ENCODE measurements at regions not wholly inside any gene's neighbourhood (a gene's known extent, or its start where the extent isn't known, plus 50 kb on each side); places are given as distances from the start of the nearest gene placed in this dataset.

DNA sequence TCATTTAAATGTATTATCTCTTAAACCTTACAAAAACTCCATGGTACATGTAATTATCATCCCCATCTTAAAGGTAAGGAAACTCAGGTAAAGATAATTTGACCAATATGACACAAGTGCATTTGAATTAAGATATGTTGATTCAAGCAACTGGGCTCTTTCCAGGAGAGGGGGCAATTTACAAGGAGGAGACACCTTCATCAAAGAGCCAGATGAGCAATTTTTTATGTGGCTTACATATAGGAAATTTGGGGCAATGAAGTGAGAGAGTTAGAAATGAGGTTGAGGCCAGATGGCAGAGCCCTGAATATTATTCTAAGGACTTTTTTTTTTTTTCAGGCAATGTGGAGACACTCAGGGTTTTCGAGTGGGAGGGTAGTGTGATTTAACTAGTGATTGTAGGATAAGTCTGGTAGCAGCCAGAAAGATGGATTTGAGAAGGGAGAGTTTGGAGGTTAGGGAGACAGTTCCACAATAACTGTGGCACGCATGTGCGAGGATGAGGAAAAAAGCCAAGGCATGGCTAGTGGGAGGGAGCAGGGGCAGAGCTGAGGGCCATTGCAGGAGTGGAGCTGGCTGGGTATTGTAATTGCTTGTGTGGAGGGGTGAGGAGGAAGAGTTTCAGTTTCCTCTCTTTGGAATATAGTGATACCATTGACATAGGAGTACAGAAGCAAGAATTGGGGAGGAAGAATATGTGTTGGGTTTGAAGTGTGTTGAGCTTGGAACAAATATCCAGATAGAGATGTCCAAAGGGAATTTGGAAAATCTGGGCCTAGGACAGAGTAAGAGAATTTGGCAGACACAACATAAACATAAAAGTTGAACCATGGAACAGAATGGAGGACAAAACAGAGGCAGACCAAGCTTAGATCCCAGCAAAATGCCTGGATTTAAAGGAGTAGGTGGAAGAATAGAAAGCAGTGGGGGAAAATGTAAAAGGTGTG lies 72.0 kb downstream of the ACTBL2 start:
- TF ChIP-seq ETV6 (CRISPR knock-in tag; IDR thresholded peaks at IDR 0.05) (no peak), ZNF423 (CRISPR knock-in tag; IDR thresholded peaks at IDR 0.05) (no peak), MYBL2 (CRISPR knock-in tag; IDR thresholded peaks at IDR 0.05) (no peak), TCF7 (CRISPR knock-in tag; IDR thresholded peaks at IDR 0.05; ENCODE audit: low read depth) (no peak), ZNF416 (CRISPR knock-in tag; IDR thresholded peaks at IDR 0.05) (no peak)
- TF ChIP-seq, protein P1, sequence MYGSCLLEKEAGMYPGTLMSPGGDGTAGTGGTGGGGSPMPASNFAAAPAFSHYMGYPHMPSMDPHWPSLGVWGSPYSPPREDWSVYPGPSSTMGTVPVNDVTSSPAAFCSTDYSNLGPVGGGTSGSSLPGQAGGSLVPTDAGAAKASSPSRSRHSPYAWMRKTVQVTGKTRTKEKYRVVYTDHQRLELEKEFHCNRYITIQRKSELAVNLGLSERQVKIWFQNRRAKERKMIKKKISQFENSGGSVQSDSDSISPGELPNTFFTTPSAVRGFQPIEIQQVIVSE (CRISPR knock-in tag; IDR thresholded peaks at IDR 0.05; ENCODE audit: borderline replicate concordance): no peak
- TF ChIP-seq, protein P2, sequence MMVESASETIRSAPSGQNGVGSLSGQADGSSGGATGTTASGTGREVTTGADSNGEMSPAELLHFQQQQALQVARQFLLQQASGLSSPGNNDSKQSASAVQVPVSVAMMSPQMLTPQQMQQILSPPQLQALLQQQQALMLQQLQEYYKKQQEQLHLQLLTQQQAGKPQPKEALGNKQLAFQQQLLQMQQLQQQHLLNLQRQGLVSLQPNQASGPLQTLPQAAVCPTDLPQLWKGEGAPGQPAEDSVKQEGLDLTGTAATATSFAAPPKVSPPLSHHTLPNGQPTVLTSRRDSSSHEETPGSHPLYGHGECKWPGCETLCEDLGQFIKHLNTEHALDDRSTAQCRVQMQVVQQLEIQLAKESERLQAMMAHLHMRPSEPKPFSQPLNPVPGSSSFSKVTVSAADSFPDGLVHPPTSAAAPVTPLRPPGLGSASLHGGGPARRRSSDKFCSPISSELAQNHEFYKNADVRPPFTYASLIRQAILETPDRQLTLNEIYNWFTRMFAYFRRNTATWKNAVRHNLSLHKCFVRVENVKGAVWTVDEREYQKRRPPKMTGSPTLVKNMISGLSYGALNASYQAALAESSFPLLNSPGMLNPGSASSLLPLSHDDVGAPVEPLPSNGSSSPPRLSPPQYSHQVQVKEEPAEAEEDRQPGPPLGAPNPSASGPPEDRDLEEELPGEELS (CRISPR knock-in tag; IDR thresholded peaks at IDR 0.05): no peak
- H3K27me3 Mint-ChIP-seq (ENCODE audit: low read depth): no peaks in the 10 kb centered on the region
- no peak overlapping the region for H3K4me3 Mint-ChIP-seq
- ChIA-PET POLR2A (interaction anchor here (0.8 kb wide), 1 partner anchor 12 kb away, joined by 3 read pairs; no protein-coding TSS in a partner anchor), CTCF (interaction anchor here (1.5 kb wide), 1 partner anchor 115 kb away, joined by 3 read pairs; no protein-coding TSS in a partner anchor)
- H3K27ac Mint-ChIP-seq: no peak overlapping the region
- H3K4me1 Mint-ChIP-seq: no peaks in the 10 kb centered on the region
- H3K36me3 Mint-ChIP-seq: no peaks in the 10 kb centered on the region
- ATAC-seq (no peak), DNase-seq (ENCODE audit: low spot score) (no peak)
- H3K9me3 Mint-ChIP-seq: no peaks in the 10 kb centered on the region

DNA sequence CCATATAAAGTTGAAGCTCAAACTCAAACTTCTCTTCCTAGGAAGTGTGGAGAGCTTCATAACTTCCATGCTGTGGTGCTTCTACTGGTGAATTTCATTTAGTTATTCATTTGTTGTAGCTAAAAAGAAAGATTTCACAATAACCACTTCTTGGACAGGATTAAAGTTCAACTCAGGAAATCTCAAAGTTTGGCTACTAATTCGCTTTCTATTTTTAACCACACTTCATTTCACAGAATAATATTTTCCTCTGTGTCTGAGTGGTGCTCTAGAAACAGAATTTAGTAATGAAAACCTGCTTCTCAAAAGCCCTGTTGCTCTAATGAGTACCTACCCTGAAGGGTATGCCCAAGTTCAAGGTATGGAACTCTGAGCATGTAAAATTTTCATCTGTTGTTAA lies 73.9 kb downstream of the ACTBL2 start:
- Mint-ChIP-seq H3K9me3 (no peaks in the 10 kb centered on the region), H3K4me3 (no peak overlapping the region), H3K27ac (no peak overlapping the region), H3K27me3 (ENCODE audit: low read depth) (no peaks in the 10 kb centered on the region), H3K36me3 (no peaks in the 10 kb centered on the region), H3K4me1 (no peaks in the 10 kb centered on the region)
- DNase-seq (ENCODE audit: low spot score) (no peak), ATAC-seq (no peak)
- no peak for TF ChIP-seq SMAD3 (CRISPR knock-in tag; IDR thresholded peaks at IDR 0.05; ENCODE audit: borderline replicate concordance)
- TF ChIP-seq, protein P3, sequence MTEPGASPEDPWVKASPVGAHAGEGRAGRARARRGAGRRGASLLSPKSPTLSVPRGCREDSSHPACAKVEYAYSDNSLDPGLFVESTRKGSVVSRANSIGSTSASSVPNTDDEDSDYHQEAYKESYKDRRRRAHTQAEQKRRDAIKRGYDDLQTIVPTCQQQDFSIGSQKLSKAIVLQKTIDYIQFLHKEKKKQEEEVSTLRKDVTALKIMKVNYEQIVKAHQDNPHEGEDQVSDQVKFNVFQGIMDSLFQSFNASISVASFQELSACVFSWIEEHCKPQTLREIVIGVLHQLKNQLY (CRISPR knock-in tag; IDR thresholded peaks at IDR 0.05): no peak
- TF ChIP-seq, protein P4, sequence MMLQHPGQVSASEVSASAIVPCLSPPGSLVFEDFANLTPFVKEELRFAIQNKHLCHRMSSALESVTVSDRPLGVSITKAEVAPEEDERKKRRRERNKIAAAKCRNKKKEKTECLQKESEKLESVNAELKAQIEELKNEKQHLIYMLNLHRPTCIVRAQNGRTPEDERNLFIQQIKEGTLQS (CRISPR knock-in tag; conservative IDR thresholded peaks at IDR 0.05): no peak
- no peak for TF ChIP-seq NFATC4 (CRISPR knock-in tag; IDR thresholded peaks at IDR 0.05)
- TF ChIP-seq, protein P5, sequence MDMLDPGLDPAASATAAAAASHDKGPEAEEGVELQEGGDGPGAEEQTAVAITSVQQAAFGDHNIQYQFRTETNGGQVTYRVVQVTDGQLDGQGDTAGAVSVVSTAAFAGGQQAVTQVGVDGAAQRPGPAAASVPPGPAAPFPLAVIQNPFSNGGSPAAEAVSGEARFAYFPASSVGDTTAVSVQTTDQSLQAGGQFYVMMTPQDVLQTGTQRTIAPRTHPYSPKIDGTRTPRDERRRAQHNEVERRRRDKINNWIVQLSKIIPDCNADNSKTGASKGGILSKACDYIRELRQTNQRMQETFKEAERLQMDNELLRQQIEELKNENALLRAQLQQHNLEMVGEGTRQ (CRISPR knock-in tag; IDR thresholded peaks at IDR 0.05): no peak
- TF ChIP-seq IRF2 (CRISPR knock-in tag; IDR thresholded peaks at IDR 0.05; ENCODE audit: borderline replicate concordance, low read depth): no peak
- TF ChIP-seq SP1 (CRISPR knock-in tag; conservative IDR thresholded peaks at IDR 0.05): no peak
- TF ChIP-seq ZNF317 (CRISPR knock-in tag; IDR thresholded peaks at IDR 0.05; ENCODE audit: borderline replicate concordance, low read depth): no peak
- TF ChIP-seq HMGA2 (CRISPR knock-in tag; IDR thresholded peaks at IDR 0.05): no peak
- TF ChIP-seq RELA (CRISPR knock-in tag; IDR thresholded peaks at IDR 0.05; ENCODE audit: borderline replicate concordance): no peak
- TF ChIP-seq CREM (CRISPR knock-in tag; IDR thresholded peaks at IDR 0.05): no peak
- TF ChIP-seq, protein P6, sequence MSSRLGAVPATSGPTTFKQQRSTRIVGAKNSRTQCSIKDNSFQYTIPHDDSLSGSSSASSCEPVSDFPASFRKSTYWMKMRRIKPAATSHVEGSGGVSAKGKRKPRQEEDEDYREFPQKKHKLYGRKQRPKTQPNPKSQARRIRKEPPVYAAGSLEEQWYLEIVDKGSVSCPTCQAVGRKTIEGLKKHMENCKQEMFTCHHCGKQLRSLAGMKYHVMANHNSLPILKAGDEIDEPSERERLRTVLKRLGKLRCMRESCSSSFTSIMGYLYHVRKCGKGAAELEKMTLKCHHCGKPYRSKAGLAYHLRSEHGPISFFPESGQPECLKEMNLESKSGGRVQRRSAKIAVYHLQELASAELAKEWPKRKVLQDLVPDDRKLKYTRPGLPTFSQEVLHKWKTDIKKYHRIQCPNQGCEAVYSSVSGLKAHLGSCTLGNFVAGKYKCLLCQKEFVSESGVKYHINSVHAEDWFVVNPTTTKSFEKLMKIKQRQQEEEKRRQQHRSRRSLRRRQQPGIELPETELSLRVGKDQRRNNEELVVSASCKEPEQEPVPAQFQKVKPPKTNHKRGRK (CRISPR knock-in tag; IDR thresholded peaks at IDR 0.05; ENCODE audit: borderline replicate concordance): no peak
- TF ChIP-seq, protein P7, sequence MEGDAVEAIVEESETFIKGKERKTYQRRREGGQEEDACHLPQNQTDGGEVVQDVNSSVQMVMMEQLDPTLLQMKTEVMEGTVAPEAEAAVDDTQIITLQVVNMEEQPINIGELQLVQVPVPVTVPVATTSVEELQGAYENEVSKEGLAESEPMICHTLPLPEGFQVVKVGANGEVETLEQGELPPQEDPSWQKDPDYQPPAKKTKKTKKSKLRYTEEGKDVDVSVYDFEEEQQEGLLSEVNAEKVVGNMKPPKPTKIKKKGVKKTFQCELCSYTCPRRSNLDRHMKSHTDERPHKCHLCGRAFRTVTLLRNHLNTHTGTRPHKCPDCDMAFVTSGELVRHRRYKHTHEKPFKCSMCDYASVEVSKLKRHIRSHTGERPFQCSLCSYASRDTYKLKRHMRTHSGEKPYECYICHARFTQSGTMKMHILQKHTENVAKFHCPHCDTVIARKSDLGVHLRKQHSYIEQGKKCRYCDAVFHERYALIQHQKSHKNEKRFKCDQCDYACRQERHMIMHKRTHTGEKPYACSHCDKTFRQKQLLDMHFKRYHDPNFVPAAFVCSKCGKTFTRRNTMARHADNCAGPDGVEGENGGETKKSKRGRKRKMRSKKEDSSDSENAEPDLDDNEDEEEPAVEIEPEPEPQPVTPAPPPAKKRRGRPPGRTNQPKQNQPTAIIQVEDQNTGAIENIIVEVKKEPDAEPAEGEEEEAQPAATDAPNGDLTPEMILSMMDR (IDR thresholded peaks at IDR 0.05): no peak
- no peak for TF ChIP-seq ZNF423 (CRISPR knock-in tag; IDR thresholded peaks at IDR 0.05)
- TF ChIP-seq, protein P1 (CRISPR knock-in tag; IDR thresholded peaks at IDR 0.05; ENCODE audit: borderline replicate concordance): no peak
- ChIA-PET CTCF (no interaction called here), POLR2A (no interaction called here)

All from WTC11 (cell line).